ENCODE measurements at regions not wholly inside any gene's neighbourhood (a gene's known extent, or its start where the extent isn't known, plus 50 kb on each side); places are given as distances from the start of the nearest gene placed in this dataset.

GRCh38 chr6:167666571-167667203 lies 160.0 kb upstream of the AFDN start:
- Histone ChIP-seq H3K4me3 (no peak overlapping the region), H3K9me3 (no peaks in the 10 kb centered on the region), H3K27me3 (ENCODE audit: insufficient read depth in 3 of 3, low read length in 2 of 3) (no peaks in the 10 kb centered on the region), H3K4me1 (no peaks in the 10 kb centered on the region), H3K27ac (no peak overlapping the region), H3K36me3 (ENCODE audit: insufficient read depth in 1 of 2, low read depth in 1 of 2) (no peaks in the 10 kb centered on the region)
- 86 to 90% (median 87%) methylated on average over 20 of the region's 20 CpGs for WGBS, 3 donors
- ATAC-seq (no peak), DNase-seq (no peak)
- TF ChIP-seq CTCF (IDR thresholded peaks at IDR 0.05) = no peak
- intact Hi-C loops (cut with DNase I) = no loop called here

GRCh38 chr6:167667204-167668018 lies 159.3 kb upstream of the AFDN start:
- no peaks in the 10 kb centered on the region for H3K27me3 ChIP-seq (ENCODE audit: insufficient read depth in 3 of 3, low read length in 2 of 3)
- H3K4me3 ChIP-seq = no peak overlapping the region
- no peak for TF ChIP-seq CTCF (IDR thresholded peaks at IDR 0.05)
- intact Hi-C loops (cut with DNase I) = no loop called here
- no peak for DNase-seq
- H3K4me1 ChIP-seq = no peaks in the 10 kb centered on the region
- H3K9me3 ChIP-seq = no peaks in the 10 kb centered on the region
- no peaks in the 10 kb centered on the region for H3K36me3 ChIP-seq (ENCODE audit: insufficient read depth in 1 of 2, low read depth in 1 of 2)
- peak in 1 of 4 donors; percentile 5 for ATAC-seq
- peak overlapping the region; percentile 80 for H3K27ac ChIP-seq
- 87 to 91% (median 89%) methylated on average over 23 of the region's 23 CpGs for WGBS, 3 donors

GRCh38 chr6:167668019-167668753 lies 158.5 kb upstream of the AFDN start:
- Histone ChIP-seq H3K4me3 (no peak overlapping the region), H3K4me1 (no peaks in the 10 kb centered on the region), H3K36me3 (ENCODE audit: insufficient read depth in 1 of 2, low read depth in 1 of 2) (no peaks in the 10 kb centered on the region), H3K9me3 (no peaks in the 10 kb centered on the region), H3K27ac (peak overlapping the region; percentile 80), H3K27me3 (ENCODE audit: insufficient read depth in 3 of 3, low read length in 2 of 3) (no peaks in the 10 kb centered on the region)
- WGBS, 3 donors = 35 to 41% (median 40%) methylated on average over 26 of the region's 26 CpGs
- intact Hi-C loops (cut with DNase I) = no loop called here
- peak in 1 of 2 donors; percentile 72 for DNase-seq
- TF ChIP-seq CTCF (IDR thresholded peaks at IDR 0.05) = no peak
- ATAC-seq = peak; percentile 82 to 92 (median 86)

- H3K27ac ChIP-seq = peak overlapping the region; percentile 80
- no peak overlapping the region for H3K4me3 ChIP-seq
- WGBS, 3 donors = 85 to 88% (median 87%) methylated on average over 20 to 21 of the region's 21 CpGs
- H3K4me1 ChIP-seq = no peaks in the 10 kb centered on the region
- peak; percentile 57 to 62 (median 58) for ATAC-seq
- no peak for DNase-seq
- no peaks in the 10 kb centered on the region for H3K9me3 ChIP-seq
- intact Hi-C loops (cut with DNase I) = no loop called here
- H3K27me3 ChIP-seq (ENCODE audit: insufficient read depth in 3 of 3, low read length in 2 of 3) = no peaks in the 10 kb centered on the region
- H3K36me3 ChIP-seq (ENCODE audit: insufficient read depth in 1 of 2, low read depth in 1 of 2) = no peaks in the 10 kb centered on the region
- no peak for TF ChIP-seq CTCF (IDR thresholded peaks at IDR 0.05)
These were observed 157.8 kb upstream of the AFDN start for GRCh38 chr6:167668754-167669552.
